K562 (cell line): ENCODE measurements at regions not wholly inside any gene's neighbourhood (a gene's known extent, or its start where the extent isn't known, plus 50 kb on each side); places are given as distances from the start of the nearest gene placed in this dataset.

ENCODE experiments used
- ATAC-seq: fragments of 200-7000 bp; cut with Tn5 transposase; 3 replicates; pipeline ENCODE4 v1.9.1; 2020; ENCODE audit warnings: moderate library complexity
- BruUV-seq: library from RNA; stranded (reverse); fragments of 400-500 nt; replicated peaks from 2 replicates; lab custom pipeline; 2021; lab: Mats Ljungman, UMichigan
- CTCF ChIA-PET: fragments of 300-600 bp; formaldehyde crosslinking; extraction: SDS; loops from one replicate; lab custom pipeline; 2021; ENCODE audit warnings: low intra/inter-chr PET ratio; lab: Yijun Ruan, JAX
- POLR2A ChIA-PET: fragments of 300-600, 350-650 bp; sonication (Branson Sonifier 250); formaldehyde crosslinking; extraction: SDS; loops from one replicate; lab custom pipeline; 2021; ENCODE audit warnings: antibody characterized with exemption, inconsistent platforms; lab: Yijun Ruan, JAX
- DNase-seq, 4 experiments: peaks; one replicate each; pipeline versions ENCODE4 v3.0.0 to v3.0.0-alpha.2; 2011 to 2018; ENCODE audit warnings: low spot score in 3 of 4, mixed read lengths in 3 of 4; ENCODE audit errors: extremely low read depth in 1 of 4
- FAIRE-seq: peaks from 2 replicates; lab custom pipeline; 2011; peaks lifted over from hg19 to GRCh38; lab: Jason Lieb, UNC
- H2AFZ ChIP-seq: 2 replicates; pipeline ENCODE4 v1.6.0; 2011; ENCODE audit warnings: low read depth, low read length, control low read depth, inconsistent platforms
- H3K27ac ChIP-seq: fragments of 200-600 bp; 3 replicates; pipeline ENCODE4 v1.8.0; 2011; ENCODE audit warnings: low read depth, mild to moderate bottlenecking, control low read depth, inconsistent platforms, low read length, moderate library complexity, mixed read lengths; ENCODE audit errors: extremely low read depth
- H3K27me3 ChIP-seq, 2 experiments: fragments of 300-600 bp in 1 of 2; 2 replicates in 1 of 2; 3 replicates in 1 of 2; pipeline versions ENCODE4 v1.6.0 to v1.8.0; 2011; ENCODE audit warnings: inconsistent platforms in 2 of 2, low read length in 2 of 2, mild to moderate bottlenecking in 1 of 2, mixed read lengths in 1 of 2, moderate library complexity in 1 of 2; ENCODE audit not compliant: control insufficient read depth in 2 of 2, insufficient read depth in 2 of 2
- H3K36me3 ChIP-seq: fragments of 300-600 bp; 3 replicates; pipeline ENCODE4 v1.8.0; 2011; ENCODE audit warnings: mild to moderate bottlenecking, low read length, inconsistent platforms; ENCODE audit not compliant: control insufficient read depth, insufficient read depth
- H3K4me1 ChIP-seq, 2 experiments: fragments of 200-600 bp in 1 of 2; replicated peaks in 1 of 2; 2 replicates in 1 of 2; 3 replicates in 1 of 2; pipeline versions ENCODE4 v1.5.1 to v1.8.0; 2011; ENCODE audit warnings: inconsistent platforms in 2 of 2, low read length in 2 of 2, mild to moderate bottlenecking in 1 of 2, mixed read lengths in 1 of 2, moderate library complexity in 1 of 2; ENCODE audit not compliant: control insufficient read depth in 2 of 2, insufficient read depth in 2 of 2
- H3K4me2 ChIP-seq: 2 replicates; pipeline ENCODE4 v1.6.1; 2011; ENCODE audit warnings: low read length, control low read depth, inconsistent platforms, mixed read lengths; ENCODE audit not compliant: insufficient read depth
- H3K4me3 ChIP-seq: fragments of 200-600 bp; sonication (generic), shearing (Covaris generic); 2 replicates; pipeline ENCODE4 v1.5.1; 2016; ENCODE audit warnings: control low read depth, inconsistent platforms
- H3K79me2 ChIP-seq: fragments of 200-600 bp; 3 replicates; pipeline ENCODE4 v1.8.0; 2011; ENCODE audit warnings: low read length, inconsistent platforms; ENCODE audit not compliant: control insufficient read depth, insufficient read depth
- H3K9ac ChIP-seq, 2 experiments: 2 replicates each; pipeline versions ENCODE4 v1.6.0 to v1.6.1; 2011; ENCODE audit warnings: low read depth in 2 of 2, low read length in 2 of 2, control low read depth in 1 of 2, inconsistent platforms in 1 of 2, mild to moderate bottlenecking in 1 of 2, mixed read lengths in 1 of 2; ENCODE audit not compliant: insufficient read depth in 1 of 2
- H3K9me1 ChIP-seq: one replicate; pipeline ENCODE4 v1.6.0; 2011; ENCODE audit warnings: inconsistent platforms, mild to moderate bottlenecking, low read length, moderate library complexity; ENCODE audit not compliant: control insufficient read depth, insufficient read depth
- H3K9me3 ChIP-seq: replicated peaks from 2 replicates; pipeline ENCODE4 v1.5.1; 2011; ENCODE audit warnings: low read depth, low read length, inconsistent platforms; ENCODE audit not compliant: control insufficient read depth, insufficient read depth
- H4K20me1 ChIP-seq: replicated peaks from 2 replicates; pipeline ENCODE4 v1.6.1; 2011; ENCODE audit warnings: low read length, inconsistent platforms, mixed read lengths; ENCODE audit not compliant: control insufficient read depth, insufficient read depth
- DNMT1 ChIP-seq: fragments of 450-650 bp; IDR thresholded peaks from 2 replicates; pipeline ENCODE4 v1.6.1; 2016; ENCODE audit warnings: antibody characterized with exemption, mild to moderate bottlenecking
- EP400 ChIP-seq: fragments of 450-650 bp; IDR thresholded peaks from 2 replicates; pipeline ENCODE4 v1.6.1; 2017; ENCODE audit warnings: antibody characterized with exemption, mild to moderate bottlenecking, moderate library complexity
- GABPB2 ChIP-seq: fragments of 250-450 bp; sonication (Bioruptor Pico); conservative IDR thresholded peaks from 2 replicates; pipeline ENCODE4 v1.5.1; 2021; ENCODE audit warnings: mild to moderate bottlenecking
- HMGXB4 ChIP-seq: sonication (generic); formaldehyde crosslinking; IDR thresholded peaks from 2 replicates; pipeline ENCODE4 v1.8.1; 2023; ENCODE audit warnings: mild to moderate bottlenecking, missing genetic modification reagents
- MAZ ChIP-seq, 2 experiments: fragments of 450-650 bp in 1 of 2; sonication (generic) in 1 of 2; formaldehyde crosslinking; IDR thresholded peaks in 1 of 2; conservative IDR thresholded peaks in 1 of 2; 2 replicates each; pipeline versions ENCODE4 v1.4.0 to v1.5.0; 2020; ENCODE audit warnings: mild to moderate bottlenecking in 1 of 2, missing genetic modification reagents in 1 of 2
- MBD2 ChIP-seq: sonication (generic); IDR thresholded peaks from 2 replicates; pipeline ENCODE4 v1.6.1; 2016; ENCODE audit warnings: low read depth, borderline replicate concordance
- TRIM24 ChIP-seq, 2 experiments: fragments of 450-650 bp; IDR thresholded peaks; 2 replicates each; pipeline ENCODE4 v1.6.1; 2016
- ZNF175 ChIP-seq: fragments of 200-800 bp; sonication (Bioruptor generic); IDR thresholded peaks from 2 replicates; pipeline ENCODE4 v1.6.1; 2016; ENCODE audit warnings: low read depth, mild to moderate bottlenecking, missing genetic modification characterization, missing compliant biosample characterization
- ZNF717 ChIP-seq: fragments of 250-450 bp; sonication (Bioruptor Pico); IDR thresholded peaks from 2 replicates; pipeline ENCODE4 v1.5.0; 2021
- WGBS: fragments of 100-300 bp; shearing (Covaris generic); methylation state at CpG from one replicate; pipeline ENCODE4 v1.1.6; 2016; ENCODE audit warnings: low coverage, mixed read lengths; ENCODE audit not compliant: insufficient coverage; ENCODE audit errors: missing lambda C conversion rate; 5-methylcytosine and 5-hydroxymethylcytosine counted together
- in situ Hi-C: fragments of 300-500 bp; cut with MboI; formaldehyde crosslinking; loops from 4 replicates; pipeline ENCODE4 v1.15.0; 2018; ENCODE audit warnings: inconsistent platforms, mixed read lengths
- intact Hi-C: fragments of 100-400 bp; cut with micrococcal nuclease; formaldehyde crosslinking; loops from 2 replicates; pipeline ENCODE4 v1.14.2; 2022
- TF ChIP-seq, protein P1 (sequence below): fragments of 450-650 bp; IDR thresholded peaks from 2 replicates; pipeline ENCODE4 v1.6.1; 2017; ENCODE audit warnings: antibody characterized with exemption
- TF ChIP-seq, protein P2 (sequence below): fragments of 250-450 bp; sonication (Bioruptor Pico); IDR thresholded peaks from 2 replicates; pipeline ENCODE4 v1.4.0; 2020; ENCODE audit warnings: borderline replicate concordance
- TF ChIP-seq, protein P3 (sequence below): IDR thresholded peaks from 2 replicates; pipeline ENCODE4 v1.6.1; 2016; ENCODE audit warnings: missing genetic modification characterization, missing compliant biosample characterization

DNA sequence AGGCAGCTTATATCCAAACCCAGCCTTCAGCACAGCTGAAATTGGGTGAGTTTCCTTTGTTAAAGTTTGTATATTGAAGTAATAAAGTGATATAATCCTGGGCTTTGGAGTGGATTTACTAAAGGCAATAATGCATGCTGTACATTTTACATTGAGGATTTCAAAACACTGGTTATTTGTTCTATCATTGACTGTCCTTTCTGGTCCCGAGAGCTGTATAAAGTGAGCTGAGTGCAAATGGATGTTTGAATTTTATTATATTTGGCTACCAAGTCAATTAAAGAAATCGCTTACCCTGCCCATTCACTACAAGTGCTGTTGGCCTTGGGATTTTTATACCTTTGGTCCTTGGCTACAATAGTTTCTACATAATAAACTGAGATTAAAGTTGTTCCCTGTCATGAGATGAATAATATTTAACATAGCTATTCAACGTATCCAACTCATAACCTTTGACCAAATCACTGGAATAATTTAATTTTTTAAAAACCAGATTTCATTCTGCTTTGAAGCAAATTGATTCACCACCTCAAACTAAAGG, 207.9 kb downstream of the KLF5 start:
- intact Hi-C loops (no loop called here), in situ Hi-C loops (no loop called here)
- WGBS, result 2% methylated on average over 3 of the region's 3 CpGs
- POLR2A ChIA-PET, result no interaction called here
- no peaks in the 10 kb centered on the region for H3K79me2 ChIP-seq
- no peak overlapping the region for H3K4me2 ChIP-seq
- no peak overlapping the region for H3K27ac ChIP-seq
- ATAC-seq, result no peak
- CTCF ChIA-PET, result no interaction called here
- H3K9me3 ChIP-seq, result no peaks in the 10 kb centered on the region
- no peak for DNase-seq
- no peaks in the 10 kb centered on the region for H3K27me3 ChIP-seq
- H3K4me3 ChIP-seq, result no peak overlapping the region
- H4K20me1 ChIP-seq, result no peaks in the 10 kb centered on the region
- TF ChIP-seq HMGXB4 (CRISPR knock-in tag) (no peak), DNMT1 (no peak), ZNF175 (CRISPR knock-in tag) (no peak), EP400 (no peak), TRIM24 (IDR thresholded peaks at IDR 0.05) (no peak), MBD2 (no peak), GABPB2 (CRISPR knock-in tag) (no peak), ZNF717 (CRISPR knock-in tag) (no peak), MAZ (CRISPR knock-in tag; conservative IDR thresholded peaks at IDR 0.05 in 1 of 2, IDR thresholded peaks at IDR 0.05 in 1 of 2) (no peak)
- TF ChIP-seq, protein P1, sequence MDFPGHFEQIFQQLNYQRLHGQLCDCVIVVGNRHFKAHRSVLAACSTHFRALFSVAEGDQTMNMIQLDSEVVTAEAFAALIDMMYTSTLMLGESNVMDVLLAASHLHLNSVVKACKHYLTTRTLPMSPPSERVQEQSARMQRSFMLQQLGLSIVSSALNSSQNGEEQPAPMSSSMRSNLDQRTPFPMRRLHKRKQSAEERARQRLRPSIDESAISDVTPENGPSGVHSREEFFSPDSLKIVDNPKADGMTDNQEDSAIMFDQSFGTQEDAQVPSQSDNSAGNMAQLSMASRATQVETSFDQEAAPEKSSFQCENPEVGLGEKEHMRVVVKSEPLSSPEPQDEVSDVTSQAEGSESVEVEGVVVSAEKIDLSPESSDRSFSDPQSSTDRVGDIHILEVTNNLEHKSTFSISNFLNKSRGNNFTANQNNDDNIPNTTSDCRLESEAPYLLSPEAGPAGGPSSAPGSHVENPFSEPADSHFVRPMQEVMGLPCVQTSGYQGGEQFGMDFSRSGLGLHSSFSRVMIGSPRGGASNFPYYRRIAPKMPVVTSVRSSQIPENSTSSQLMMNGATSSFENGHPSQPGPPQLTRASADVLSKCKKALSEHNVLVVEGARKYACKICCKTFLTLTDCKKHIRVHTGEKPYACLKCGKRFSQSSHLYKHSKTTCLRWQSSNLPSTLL, result no peak
- TF ChIP-seq, protein P2, sequence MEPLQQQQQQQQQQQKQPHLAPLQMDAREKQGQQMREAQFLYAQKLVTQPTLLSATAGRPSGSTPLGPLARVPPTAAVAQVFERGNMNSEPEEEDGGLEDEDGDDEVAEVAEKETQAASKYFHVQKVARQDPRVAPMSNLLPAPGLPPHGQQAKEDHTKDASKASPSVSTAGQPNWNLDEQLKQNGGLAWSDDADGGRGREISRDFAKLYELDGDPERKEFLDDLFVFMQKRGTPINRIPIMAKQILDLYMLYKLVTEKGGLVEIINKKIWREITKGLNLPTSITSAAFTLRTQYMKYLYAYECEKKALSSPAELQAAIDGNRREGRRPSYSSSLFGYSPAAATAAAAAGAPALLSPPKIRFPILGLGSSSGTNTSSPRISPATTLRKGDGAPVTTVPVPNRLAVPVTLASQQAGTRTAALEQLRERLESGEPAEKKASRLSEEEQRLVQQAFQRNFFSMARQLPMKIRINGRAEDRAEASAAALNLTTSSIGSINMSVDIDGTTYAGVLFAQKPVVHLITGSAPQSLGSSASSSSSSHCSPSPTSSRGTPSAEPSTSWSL (CRISPR knock-in tag), result no peak
- TF ChIP-seq, protein P3, sequence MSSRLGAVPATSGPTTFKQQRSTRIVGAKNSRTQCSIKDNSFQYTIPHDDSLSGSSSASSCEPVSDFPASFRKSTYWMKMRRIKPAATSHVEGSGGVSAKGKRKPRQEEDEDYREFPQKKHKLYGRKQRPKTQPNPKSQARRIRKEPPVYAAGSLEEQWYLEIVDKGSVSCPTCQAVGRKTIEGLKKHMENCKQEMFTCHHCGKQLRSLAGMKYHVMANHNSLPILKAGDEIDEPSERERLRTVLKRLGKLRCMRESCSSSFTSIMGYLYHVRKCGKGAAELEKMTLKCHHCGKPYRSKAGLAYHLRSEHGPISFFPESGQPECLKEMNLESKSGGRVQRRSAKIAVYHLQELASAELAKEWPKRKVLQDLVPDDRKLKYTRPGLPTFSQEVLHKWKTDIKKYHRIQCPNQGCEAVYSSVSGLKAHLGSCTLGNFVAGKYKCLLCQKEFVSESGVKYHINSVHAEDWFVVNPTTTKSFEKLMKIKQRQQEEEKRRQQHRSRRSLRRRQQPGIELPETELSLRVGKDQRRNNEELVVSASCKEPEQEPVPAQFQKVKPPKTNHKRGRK, result no peak
- no peaks in the 10 kb centered on the region for H3K9me1 ChIP-seq
- no peak for FAIRE-seq
- no peaks in the 10 kb centered on the region for H3K36me3 ChIP-seq
- no peaks in the 10 kb centered on the region for H3K4me1 ChIP-seq
- H3K9ac ChIP-seq, result no peak overlapping the region
- H2AFZ ChIP-seq, result no peak overlapping the region
- BruUV-seq, result no TSS peak
